Fibroblast of lung (primary cell): ENCODE measurements at regions not wholly inside any gene's neighbourhood (a gene's known extent, or its start where the extent isn't known, plus 50 kb on each side); places are given as distances from the start of the nearest gene placed in this dataset.

Source experiments
- DNase-seq, 2 donors: peaks; one replicate each; pipeline versions ENCODE4 v3.0.0 to v3.0.0-alpha.2; 2010; ENCODE audit warnings: low read depth in 2 of 2
- H2AFZ ChIP-seq: 2 replicates; pipeline ENCODE4 v1.5.1; 2012; ENCODE audit warnings: low read length, control low read depth, inconsistent platforms
- H3K27ac ChIP-seq: 2 replicates; pipeline ENCODE4 v1.5.1; 2011; ENCODE audit warnings: low read length, control low read depth; ENCODE audit not compliant: insufficient read depth
- H3K27me3 ChIP-seq: 2 replicates; pipeline ENCODE4 v1.5.1; 2011; ENCODE audit warnings: mild to moderate bottlenecking, low read length; ENCODE audit not compliant: control insufficient read depth, insufficient read depth
- H3K36me3 ChIP-seq: 2 replicates; pipeline ENCODE4 v1.5.1; 2011; ENCODE audit warnings: low read length; ENCODE audit not compliant: control insufficient read depth, insufficient read depth
- H3K4me1 ChIP-seq: 2 replicates; pipeline ENCODE4 v1.5.1; 2011; ENCODE audit warnings: low read length; ENCODE audit not compliant: control insufficient read depth, insufficient read depth; ENCODE audit errors: extremely low read depth
- H3K4me2 ChIP-seq: 2 replicates; pipeline ENCODE4 v1.5.1; 2011; ENCODE audit warnings: low read length, control low read depth; ENCODE audit not compliant: insufficient read depth; ENCODE audit errors: extremely low read depth
- H3K4me3 ChIP-seq, 4 experiments: fragments of 200-600 bp in 1 of 4; sonication (generic) in 1 of 4; replicated peaks in 1 of 4; 2 replicates each; pipeline ENCODE4 v1.5.1; 2011 to 2016; ENCODE audit warnings: low read length in 4 of 4, low read depth in 3 of 4, mild to moderate bottlenecking in 3 of 4, control low read depth in 2 of 4, inconsistent platforms in 1 of 4, mixed read lengths in 1 of 4; ENCODE audit not compliant: insufficient read depth in 1 of 4; ENCODE audit errors: control extremely low read depth in 1 of 4
- H3K79me2 ChIP-seq: 2 replicates; pipeline ENCODE4 v1.5.1; 2012; ENCODE audit warnings: mild to moderate bottlenecking, low read length, inconsistent platforms; ENCODE audit not compliant: control insufficient read depth, insufficient read depth
- H3K9ac ChIP-seq: 2 replicates; pipeline ENCODE4 v1.5.1; 2011; ENCODE audit warnings: mild to moderate bottlenecking, low read length, control low read depth; ENCODE audit not compliant: insufficient read depth
- H3K9me3 ChIP-seq: 2 replicates; pipeline ENCODE4 v1.5.1; 2012; ENCODE audit warnings: low read depth, low read length; ENCODE audit not compliant: control insufficient read depth, insufficient read depth
- H4K20me1 ChIP-seq: 2 replicates; pipeline ENCODE4 v1.5.1; 2011; ENCODE audit warnings: low read length; ENCODE audit not compliant: control insufficient read depth, insufficient read depth; ENCODE audit errors: extremely low read depth
- EZH2 ChIP-seq: IDR thresholded peaks from 2 replicates; pipeline ENCODE4 v1.5.1; 2012; ENCODE audit warnings: low read length, control low read depth, mild to moderate bottlenecking; ENCODE audit errors: missing control alignments
- TF ChIP-seq, protein P1 (sequence below), 2 donors: IDR thresholded peaks in 1 of 2; conservative IDR thresholded peaks in 1 of 2; 1 replicate in 1 of 2; 2 replicates in 1 of 2; pipeline ENCODE4 v1.5.1; 2011 to 2012; ENCODE audit warnings: low read length in 2 of 2, control low read depth in 1 of 2, inconsistent platforms in 1 of 2, low read depth in 1 of 2, mild to moderate bottlenecking in 1 of 2

DNA sequence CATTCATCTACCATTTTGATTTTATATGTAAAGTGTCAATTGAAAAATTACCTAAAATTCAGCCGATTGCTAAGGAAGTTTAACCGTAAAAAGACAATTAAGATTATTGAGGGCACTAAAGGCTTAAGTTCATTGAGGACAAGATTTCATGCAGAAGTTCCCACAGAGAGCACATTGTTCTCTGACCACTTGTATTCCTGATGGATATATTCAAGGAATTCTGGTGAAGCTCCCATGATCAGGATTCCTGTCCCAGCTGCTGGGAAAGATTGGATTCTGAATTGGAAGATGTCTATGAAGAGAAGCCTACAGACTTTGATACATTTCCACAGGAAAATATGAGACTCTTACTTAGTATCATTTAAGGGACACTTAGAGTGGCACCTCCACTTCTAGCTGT lies 209.2 kb upstream of the KCTD3 start:
- no peak overlapping the region for H3K4me2 ChIP-seq

DNA sequence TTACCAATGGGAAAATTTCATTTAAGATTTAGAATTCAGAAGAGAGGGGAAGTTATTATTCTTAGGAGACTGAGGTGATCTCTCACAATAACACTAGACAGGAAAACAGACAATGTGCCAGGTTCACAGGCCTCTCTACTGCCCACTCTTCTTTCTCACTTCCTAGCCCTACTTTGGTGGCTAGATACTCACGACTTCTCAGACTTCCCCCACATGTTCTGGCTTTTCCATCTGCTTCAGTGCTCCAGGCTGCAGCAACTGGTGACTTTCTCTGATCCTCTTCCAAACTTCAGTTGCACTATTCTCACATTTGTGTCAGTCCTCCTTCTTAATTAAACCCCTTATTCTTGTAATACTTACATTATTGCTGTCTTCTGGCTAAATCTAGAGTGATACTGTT lies 208.7 kb upstream of the KCTD3 start:
- Histone ChIP-seq H3K27me3 (no peaks in the 10 kb centered on the region), H2AFZ (no peak overlapping the region), H3K4me3 (no peak overlapping the region), H3K36me3 (no peaks in the 10 kb centered on the region), H3K9me3 (no peaks in the 10 kb centered on the region), H3K9ac (no peak overlapping the region), H3K79me2 (no peaks in the 10 kb centered on the region), H4K20me1 (no peaks in the 10 kb centered on the region), H3K4me1 (no peaks in the 10 kb centered on the region), H3K27ac (no peak overlapping the region), H3K4me2 (no peak overlapping the region)
- no peak for DNase-seq
- TF ChIP-seq, protein P1, sequence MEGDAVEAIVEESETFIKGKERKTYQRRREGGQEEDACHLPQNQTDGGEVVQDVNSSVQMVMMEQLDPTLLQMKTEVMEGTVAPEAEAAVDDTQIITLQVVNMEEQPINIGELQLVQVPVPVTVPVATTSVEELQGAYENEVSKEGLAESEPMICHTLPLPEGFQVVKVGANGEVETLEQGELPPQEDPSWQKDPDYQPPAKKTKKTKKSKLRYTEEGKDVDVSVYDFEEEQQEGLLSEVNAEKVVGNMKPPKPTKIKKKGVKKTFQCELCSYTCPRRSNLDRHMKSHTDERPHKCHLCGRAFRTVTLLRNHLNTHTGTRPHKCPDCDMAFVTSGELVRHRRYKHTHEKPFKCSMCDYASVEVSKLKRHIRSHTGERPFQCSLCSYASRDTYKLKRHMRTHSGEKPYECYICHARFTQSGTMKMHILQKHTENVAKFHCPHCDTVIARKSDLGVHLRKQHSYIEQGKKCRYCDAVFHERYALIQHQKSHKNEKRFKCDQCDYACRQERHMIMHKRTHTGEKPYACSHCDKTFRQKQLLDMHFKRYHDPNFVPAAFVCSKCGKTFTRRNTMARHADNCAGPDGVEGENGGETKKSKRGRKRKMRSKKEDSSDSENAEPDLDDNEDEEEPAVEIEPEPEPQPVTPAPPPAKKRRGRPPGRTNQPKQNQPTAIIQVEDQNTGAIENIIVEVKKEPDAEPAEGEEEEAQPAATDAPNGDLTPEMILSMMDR (conservative IDR thresholded peaks at IDR 0.05 in 1 of 2, IDR thresholded peaks at IDR 0.05 in 1 of 2; ENCODE audit: low read depth in 1 of 2, low read length in 2 of 2): no peak
- TF ChIP-seq EZH2: no peak

More for the DNA sequence above, 209.2 kb upstream of the KCTD3 start:
- Histone ChIP-seq H4K20me1 (no peaks in the 10 kb centered on the region), H3K9me3 (no peaks in the 10 kb centered on the region), H3K27me3 (no peaks in the 10 kb centered on the region), H3K27ac (no peak overlapping the region), H3K4me1 (no peaks in the 10 kb centered on the region), H3K36me3 (no peaks in the 10 kb centered on the region), H2AFZ (no peak overlapping the region), H3K79me2 (no peaks in the 10 kb centered on the region), H3K9ac (no peak overlapping the region), H3K4me3 (no peak overlapping the region)
- no peak for DNase-seq
- TF ChIP-seq, protein P1 (conservative IDR thresholded peaks at IDR 0.05 in 1 of 2, IDR thresholded peaks at IDR 0.05 in 1 of 2; ENCODE audit: low read depth in 1 of 2, low read length in 2 of 2): no peak
- no peak for TF ChIP-seq EZH2

DNA sequence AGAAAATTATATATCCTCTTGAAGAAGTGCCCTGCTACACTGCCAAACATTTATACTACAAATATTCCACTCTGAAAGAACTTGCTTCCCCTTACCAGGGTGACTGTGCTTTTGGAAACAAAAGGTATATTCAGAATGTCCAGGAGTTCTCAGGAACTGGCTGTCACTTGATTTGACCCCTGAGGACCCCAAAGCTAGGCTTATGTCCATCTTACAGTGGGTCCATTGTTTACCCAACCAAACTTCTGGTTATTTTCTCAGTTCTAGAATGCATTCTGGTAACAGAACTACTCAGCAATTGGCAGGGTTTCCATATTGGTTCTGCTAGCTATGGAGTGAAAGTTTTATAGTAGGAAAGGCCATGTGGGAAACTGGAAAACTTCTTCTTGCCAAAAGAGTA lies 207.1 kb upstream of the KCTD3 start:
- Histone ChIP-seq H3K4me1 (no peaks in the 10 kb centered on the region), H2AFZ (no peak overlapping the region), H3K4me2 (no peak overlapping the region), H3K9ac (no peak overlapping the region), H3K79me2 (no peaks in the 10 kb centered on the region), H4K20me1 (no peaks in the 10 kb centered on the region), H3K4me3 (no peak overlapping the region), H3K9me3 (no peaks in the 10 kb centered on the region), H3K27ac (no peak overlapping the region), H3K36me3 (no peaks in the 10 kb centered on the region), H3K27me3 (no peaks in the 10 kb centered on the region)
- TF ChIP-seq EZH2: no peak
- TF ChIP-seq, protein P1 (conservative IDR thresholded peaks at IDR 0.05 in 1 of 2, IDR thresholded peaks at IDR 0.05 in 1 of 2; ENCODE audit: low read depth in 1 of 2, low read length in 2 of 2): no peak
- DNase-seq: no peak
